ENCODE measurements at regions not wholly inside any gene's neighbourhood (a gene's known extent, or its start where the extent isn't known, plus 50 kb on each side); places are given as distances from the start of the nearest gene placed in this dataset.

DNA sequence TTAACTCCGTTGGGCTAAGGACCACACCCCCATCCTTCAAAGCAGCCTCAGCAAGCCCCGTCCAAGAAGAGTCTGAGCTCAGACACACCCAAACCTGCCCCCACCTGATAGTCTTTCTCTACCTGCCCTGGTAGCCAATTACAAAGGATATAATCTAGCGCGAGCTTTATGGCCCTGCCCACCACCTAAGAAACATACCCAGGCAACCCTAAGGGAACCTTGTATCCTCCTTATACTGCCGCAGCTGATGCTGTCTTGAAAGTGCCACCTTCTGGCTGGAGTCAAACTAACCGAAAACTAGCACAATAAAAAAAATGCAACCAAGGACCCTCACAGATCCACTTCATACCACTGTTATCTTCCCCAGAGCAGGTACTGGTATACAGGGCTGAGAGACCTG, 628.3 kb upstream of the REG3G start:
- DNase-seq (ENCODE audit: extremely low read depth, low read depth) = no peak
- H3K4me3 ChIP-seq (replicated peaks; ENCODE audit: low read depth, low read length) = no peak overlapping the region
- TF ChIP-seq, protein P1, sequence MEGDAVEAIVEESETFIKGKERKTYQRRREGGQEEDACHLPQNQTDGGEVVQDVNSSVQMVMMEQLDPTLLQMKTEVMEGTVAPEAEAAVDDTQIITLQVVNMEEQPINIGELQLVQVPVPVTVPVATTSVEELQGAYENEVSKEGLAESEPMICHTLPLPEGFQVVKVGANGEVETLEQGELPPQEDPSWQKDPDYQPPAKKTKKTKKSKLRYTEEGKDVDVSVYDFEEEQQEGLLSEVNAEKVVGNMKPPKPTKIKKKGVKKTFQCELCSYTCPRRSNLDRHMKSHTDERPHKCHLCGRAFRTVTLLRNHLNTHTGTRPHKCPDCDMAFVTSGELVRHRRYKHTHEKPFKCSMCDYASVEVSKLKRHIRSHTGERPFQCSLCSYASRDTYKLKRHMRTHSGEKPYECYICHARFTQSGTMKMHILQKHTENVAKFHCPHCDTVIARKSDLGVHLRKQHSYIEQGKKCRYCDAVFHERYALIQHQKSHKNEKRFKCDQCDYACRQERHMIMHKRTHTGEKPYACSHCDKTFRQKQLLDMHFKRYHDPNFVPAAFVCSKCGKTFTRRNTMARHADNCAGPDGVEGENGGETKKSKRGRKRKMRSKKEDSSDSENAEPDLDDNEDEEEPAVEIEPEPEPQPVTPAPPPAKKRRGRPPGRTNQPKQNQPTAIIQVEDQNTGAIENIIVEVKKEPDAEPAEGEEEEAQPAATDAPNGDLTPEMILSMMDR (IDR thresholded peaks at IDR 0.05; ENCODE audit: low read depth, low read length, missing control alignments) = no peak

DNA sequence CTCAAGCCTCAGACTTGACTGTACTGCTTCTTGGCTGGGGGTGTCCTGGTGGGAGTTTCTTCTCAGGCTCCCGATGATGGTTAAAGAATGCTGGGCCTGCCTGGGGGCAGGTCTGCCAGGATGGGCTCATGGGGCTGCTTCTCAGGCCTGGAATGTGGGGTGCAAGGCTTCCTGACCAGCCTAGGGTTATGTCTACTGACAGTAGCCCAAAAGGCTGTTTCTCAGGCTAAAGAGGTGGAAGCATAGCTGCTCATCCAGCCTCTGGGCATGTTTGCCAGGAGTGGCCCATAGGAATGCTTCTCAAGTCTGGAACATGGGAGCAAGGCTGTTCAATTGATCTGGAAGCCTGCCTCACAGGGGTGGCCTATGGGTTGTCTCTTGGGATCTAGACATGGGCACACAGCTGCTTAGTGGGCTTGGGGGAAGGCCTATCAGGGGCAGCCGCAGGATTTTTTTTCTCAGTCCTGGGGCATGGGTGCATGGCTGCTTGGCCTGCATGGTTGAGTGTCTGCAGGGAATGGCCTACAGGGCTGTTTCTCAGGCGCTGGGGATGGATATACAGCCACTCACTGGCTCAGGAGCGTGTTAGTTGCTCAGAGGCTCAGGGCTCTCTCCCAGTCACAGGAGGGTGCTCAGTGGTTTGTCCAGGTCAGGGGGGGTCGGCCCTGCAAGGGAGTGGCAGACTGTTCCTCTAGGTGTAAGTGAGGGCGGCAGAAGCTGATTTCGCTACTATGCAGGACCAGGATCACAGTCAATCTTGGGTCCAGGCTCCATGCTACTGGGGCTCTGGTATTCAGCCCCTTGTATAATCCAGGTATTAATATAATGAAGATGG, 617.3 kb upstream of the REG3G start:
- DNase-seq (ENCODE audit: extremely low read depth, low read depth) = no peak
- TF ChIP-seq, protein P1 (IDR thresholded peaks at IDR 0.05; ENCODE audit: low read depth, low read length, missing control alignments) = no peak
- no peak overlapping the region for H3K4me3 ChIP-seq (replicated peaks; ENCODE audit: low read depth, low read length)

DNA sequence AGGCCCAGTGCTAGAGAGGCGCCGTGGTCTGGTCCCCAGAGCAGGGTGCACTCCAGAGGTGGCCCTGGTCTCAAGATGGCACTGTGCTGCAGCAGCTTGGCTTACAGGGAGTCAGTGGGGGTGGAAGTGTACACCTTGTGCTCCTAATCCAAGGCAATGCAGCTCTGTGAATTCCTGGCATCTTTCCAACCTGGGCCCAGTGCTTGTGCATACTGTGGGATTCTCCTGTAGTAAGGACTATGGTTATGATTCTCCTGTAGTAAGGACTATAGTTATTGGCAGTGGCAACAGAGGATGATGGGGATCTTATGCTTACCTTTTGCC, 616.7 kb upstream of the REG3G start:
- DNase-seq (ENCODE audit: extremely low read depth, low read depth) = no peak
- TF ChIP-seq, protein P1 (IDR thresholded peaks at IDR 0.05; ENCODE audit: low read depth, low read length, missing control alignments) = no peak
- H3K4me3 ChIP-seq (replicated peaks; ENCODE audit: low read depth, low read length) = no peak overlapping the region

DNA sequence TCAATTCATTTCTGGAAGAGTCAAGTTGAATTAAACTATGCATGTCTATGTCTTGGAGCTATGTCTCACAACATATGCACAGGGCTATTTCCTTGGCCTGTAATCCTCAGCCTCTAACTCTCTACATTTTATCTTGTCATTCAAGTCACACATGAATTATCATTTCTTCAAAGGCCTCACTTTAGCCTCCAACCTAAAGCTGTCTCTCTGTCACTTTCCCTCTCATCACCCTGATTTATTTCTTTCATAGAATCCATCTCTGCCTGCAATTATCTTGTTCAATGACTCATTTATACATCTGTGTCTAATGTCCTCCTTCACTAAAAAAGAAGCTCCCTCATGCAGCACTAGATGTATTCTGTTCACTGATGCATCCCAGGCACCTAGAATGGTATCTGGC, 614.2 kb upstream of the REG3G start:
- H3K4me3 ChIP-seq (replicated peaks; ENCODE audit: low read depth, low read length) = no peak overlapping the region
- TF ChIP-seq, protein P1 (IDR thresholded peaks at IDR 0.05; ENCODE audit: low read depth, low read length, missing control alignments) = no peak
- no peak for DNase-seq (ENCODE audit: extremely low read depth, low read depth)

DNA sequence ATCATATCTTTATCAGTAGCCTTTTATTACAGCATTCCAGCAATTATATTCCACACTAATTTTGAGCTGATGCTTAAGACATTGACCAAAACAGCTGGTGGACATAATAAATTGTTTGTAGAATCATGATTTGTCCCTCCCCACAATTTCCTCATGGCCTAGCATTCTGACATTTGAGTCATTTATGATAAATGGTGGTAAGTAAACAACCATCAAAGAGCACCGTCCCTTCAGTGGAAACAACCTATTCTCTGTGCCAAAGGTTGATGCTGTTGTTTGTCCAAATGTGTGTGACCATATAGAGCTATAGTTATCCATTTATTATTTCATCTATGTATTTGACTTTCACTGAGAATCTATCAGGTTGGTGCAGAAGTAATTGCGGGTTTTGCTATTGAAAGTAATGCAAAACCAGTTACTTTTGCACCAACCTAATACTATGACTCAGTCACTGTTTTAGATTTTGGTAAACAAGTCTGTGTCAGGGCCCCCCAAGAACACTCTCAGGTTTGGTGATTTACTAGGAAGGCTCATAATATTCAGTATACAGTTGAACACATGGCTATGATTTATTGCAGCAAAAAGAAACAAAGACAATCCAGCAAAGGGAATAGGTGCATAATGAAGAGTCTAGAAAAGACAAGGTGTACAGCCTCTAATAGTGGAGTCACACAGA, 608.7 kb upstream of the REG3G start:
- DNase-seq (ENCODE audit: extremely low read depth, low read depth) = no peak
- no peak overlapping the region for H3K4me3 ChIP-seq (replicated peaks; ENCODE audit: low read depth, low read length)
- TF ChIP-seq, protein P1 (IDR thresholded peaks at IDR 0.05; ENCODE audit: low read depth, low read length, missing control alignments) = no peak

DNA sequence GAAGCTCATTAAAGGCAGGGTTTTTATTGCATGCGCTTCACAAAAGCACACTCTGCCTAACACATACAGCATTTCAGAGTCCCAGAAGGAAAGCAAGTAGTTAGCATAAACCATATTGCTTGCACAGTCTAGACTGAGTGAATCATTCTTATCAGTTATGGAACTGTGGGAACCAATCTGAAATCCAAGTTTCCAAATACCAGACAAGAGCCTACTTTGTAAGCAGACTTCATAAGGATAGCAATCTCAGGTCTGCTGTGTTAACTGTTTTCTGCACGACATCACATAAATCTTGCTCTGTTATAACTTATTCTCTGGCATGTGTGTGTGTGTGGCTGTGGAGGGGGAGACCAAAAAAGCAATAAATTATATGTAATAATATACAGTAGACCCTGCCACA, 608.1 kb upstream of the REG3G start:
- no peak for DNase-seq (ENCODE audit: extremely low read depth, low read depth)
- TF ChIP-seq, protein P1 (IDR thresholded peaks at IDR 0.05; ENCODE audit: low read depth, low read length, missing control alignments) = no peak

More for the DNA sequence above, 608.1 kb upstream of the REG3G start:
- no peak overlapping the region for H3K4me3 ChIP-seq (replicated peaks; ENCODE audit: low read depth, low read length)

Measured in HFF-Myc (cell line).